Erythroblast (primary cell): ENCODE measurements at regions not wholly inside any gene's neighbourhood (a gene's known extent, or its start where the extent isn't known, plus 50 kb on each side); places are given as distances from the start of the nearest gene placed in this dataset.

ENCODE experiments used
- GATA1 ChIP-seq: IDR thresholded peaks from 2 replicates; pipeline ENCODE4 v1.6.1; 2011; ENCODE audit warnings: low read depth, mild to moderate bottlenecking, control low read depth, low read length, moderate library complexity
- POLR2A ChIP-seq: IDR thresholded peaks from 2 replicates; pipeline ENCODE4 v1.6.1; 2011; ENCODE audit warnings: mild to moderate bottlenecking, low read length

DNA sequence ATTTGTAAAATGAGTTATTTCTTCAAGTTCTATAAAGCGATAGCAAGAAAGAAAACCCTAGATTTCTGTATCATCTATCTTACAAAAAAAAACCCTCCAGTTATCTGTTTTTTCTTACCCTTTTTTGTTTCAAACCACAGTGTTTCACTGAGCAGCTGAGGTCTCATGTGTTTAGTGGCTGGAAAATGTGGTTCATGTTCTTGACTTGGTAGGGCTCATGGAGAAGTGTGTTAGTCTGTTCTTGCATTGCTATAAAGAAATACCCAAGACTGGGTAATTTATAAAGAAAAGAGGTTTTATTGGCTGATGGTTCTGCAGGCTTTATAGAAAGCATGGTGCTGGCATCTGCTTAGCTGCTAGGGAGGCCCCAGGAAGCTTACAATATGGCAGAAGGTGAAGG is 147.3 kb upstream of the NABP1 start:
- no peak for TF ChIP-seq POLR2A
- no peak for TF ChIP-seq GATA1
